Nephron (organoid): ENCODE measurements at regions not wholly inside any gene's neighbourhood (a gene's known extent, or its start where the extent isn't known, plus 50 kb on each side); places are given as distances from the start of the nearest gene placed in this dataset.
A peak's percentile ranks its signal among the peaks of the same experiment; 100 is the strongest.
"Not testable (repeated sequence)": the region's sequence is repeated elsewhere in the genome, so short reads cannot be mapped to it uniquely, and the experiment has no call there.

Experiments used
- H3K27ac Mint-ChIP-seq, 3 experiments: 2 replicates each; pipeline ENCODE4 v1.8.0; 2020; ENCODE audit warnings: mixed read lengths in 3 of 3, mild to moderate bottlenecking in 2 of 3, moderate library complexity in 1 of 3
- H3K27me3 Mint-ChIP-seq: 2 replicates; pipeline ENCODE4 v1.8.0; 2021; ENCODE audit warnings: low read depth, mild to moderate bottlenecking, moderate library complexity, mixed read lengths
- H3K36me3 Mint-ChIP-seq: 2 replicates; pipeline ENCODE4 v1.8.0; 2020; ENCODE audit warnings: low read depth, mixed read lengths
- H3K4me1 Mint-ChIP-seq: 2 replicates; pipeline ENCODE4 v1.8.0; 2020; ENCODE audit warnings: mixed read lengths
- H3K4me3 Mint-ChIP-seq, 3 experiments: 2 replicates each; pipeline ENCODE4 v1.8.0; 2020; ENCODE audit warnings: mild to moderate bottlenecking in 3 of 3, mixed read lengths in 3 of 3, moderate library complexity in 2 of 3
- H3K9me3 Mint-ChIP-seq: 2 replicates; pipeline ENCODE4 v1.8.0; 2020; ENCODE audit warnings: mixed read lengths
- CTCF ChIP-seq, 3 experiments: fragments of 200-600 bp; sonication (generic); IDR thresholded peaks; one replicate each; pipeline ENCODE4 v1.5.0; 2021; ENCODE audit warnings: antibody characterized with exemption in 3 of 3; ENCODE audit not compliant: unreplicated experiment in 3 of 3

- Mint-ChIP-seq H3K9me3 (no peaks in the 10 kb centered on the region), H3K27ac (peak overlapping the region; percentile 51 to 77 (median 65)), H3K36me3 (no peaks in the 10 kb centered on the region), H3K4me1 (peaks cover 40% of the 10 kb centered on the region), H3K27me3 (peaks cover 14% of the 10 kb centered on the region), H3K4me3 (no peak overlapping the region)
- no peak for TF ChIP-seq CTCF (IDR thresholded peaks at IDR 0.05; ENCODE audit: unreplicated experiment in 3 of 3)
Observed at GRCh38 chr15:69562564-69562963, 109.9 kb downstream of the RPLP1 start.

- Mint-ChIP-seq H3K9me3 (no peaks in the 10 kb centered on the region), H3K27ac (no peak overlapping the region), H3K4me1 (peaks cover 24% of the 10 kb centered on the region), H3K36me3 (no peaks in the 10 kb centered on the region), H3K4me3 (no peak overlapping the region), H3K27me3 (peaks cover 11% of the 10 kb centered on the region)
- TF ChIP-seq CTCF (IDR thresholded peaks at IDR 0.05; ENCODE audit: unreplicated experiment in 3 of 3) = no peak
Observed at GRCh38 chr15:69565066-69565655, 112.5 kb downstream of the RPLP1 start.

GRCh38 chr15:69567238-69567760 is 114.7 kb downstream of the RPLP1 start:
- not testable (repeated sequence) for H3K4me1 Mint-ChIP-seq, H3K27ac Mint-ChIP-seq, H3K4me3 Mint-ChIP-seq, H3K9me3 Mint-ChIP-seq, H3K36me3 Mint-ChIP-seq
- H3K27me3 Mint-ChIP-seq = peaks cover 14% of the 10 kb centered on the region

GRCh38 chr15:69568173-69569009 is 115.8 kb downstream of the RPLP1 start:
- H3K27ac Mint-ChIP-seq = no peak overlapping the region
- no peaks in the 10 kb centered on the region for H3K36me3 Mint-ChIP-seq
- H3K4me3 Mint-ChIP-seq = no peak overlapping the region
- H3K4me1 Mint-ChIP-seq = no peaks in the 10 kb centered on the region
- peaks cover 11% of the 10 kb centered on the region for H3K27me3 Mint-ChIP-seq
- no peaks in the 10 kb centered on the region for H3K9me3 Mint-ChIP-seq
- TF ChIP-seq CTCF (IDR thresholded peaks at IDR 0.05; ENCODE audit: unreplicated experiment in 3 of 3) = no peak

- Mint-ChIP-seq H3K4me3 (no peak overlapping the region), H3K4me1 (peaks cover 4% of the 10 kb centered on the region), H3K9me3 (no peaks in the 10 kb centered on the region), H3K36me3 (no peaks in the 10 kb centered on the region), H3K27me3 (peaks cover 21% of the 10 kb centered on the region), H3K27ac (no peak overlapping the region)
- TF ChIP-seq CTCF (IDR thresholded peaks at IDR 0.05; ENCODE audit: unreplicated experiment in 3 of 3) = no peak
Observed at GRCh38 chr15:69570454-69570853, 117.8 kb downstream of the RPLP1 start.

- H3K27ac Mint-ChIP-seq = no peak overlapping the region
- peaks cover 4% of the 10 kb centered on the region for H3K4me1 Mint-ChIP-seq
- H3K9me3 Mint-ChIP-seq = no peaks in the 10 kb centered on the region
- H3K27me3 Mint-ChIP-seq = peaks cover 23% of the 10 kb centered on the region
- no peak overlapping the region for H3K4me3 Mint-ChIP-seq
- no peaks in the 10 kb centered on the region for H3K36me3 Mint-ChIP-seq
- TF ChIP-seq CTCF (IDR thresholded peaks at IDR 0.05; ENCODE audit: unreplicated experiment in 3 of 3) = no peak
Observed at GRCh38 chr15:69570997-69571396, 118.4 kb downstream of the RPLP1 start.

GRCh38 chr15:69573278-69573677 is 120.7 kb downstream of the RPLP1 start:
- H3K27ac Mint-ChIP-seq, H3K36me3 Mint-ChIP-seq, H3K9me3 Mint-ChIP-seq, H3K4me1 Mint-ChIP-seq, H3K4me3 Mint-ChIP-seq: not testable (repeated sequence)
- peaks cover 37% of the 10 kb centered on the region for H3K27me3 Mint-ChIP-seq
